ENCODE measurements at regions not wholly inside any gene's neighbourhood (a gene's known extent, or its start where the extent isn't known, plus 50 kb on each side); places are given as distances from the start of the nearest gene placed in this dataset.

DNA sequence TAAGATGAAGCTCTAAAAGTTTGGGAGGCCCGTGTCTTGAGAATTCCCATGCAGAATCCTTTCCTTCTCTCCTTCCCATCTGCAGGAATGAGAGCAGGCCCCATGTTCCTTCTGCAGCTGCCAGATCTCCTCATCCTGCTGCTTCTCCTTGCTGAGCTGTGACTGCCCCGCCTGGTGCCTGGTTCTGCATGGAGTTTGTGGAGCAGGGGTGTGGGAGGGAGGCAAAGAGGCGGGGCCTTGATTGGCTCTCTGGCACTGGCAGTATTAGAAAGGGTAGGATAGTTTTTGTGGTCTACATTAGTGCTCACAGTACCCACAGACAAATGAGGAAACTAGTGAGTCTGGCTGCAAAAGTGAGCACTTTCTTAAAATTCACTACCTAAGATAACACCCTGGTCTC, 91.1 kb upstream of the CLPB start:
- Histone ChIP-seq H3K4me2 (no peak overlapping the region), H3K4me1 (no peaks in the 10 kb centered on the region), H3K27ac (no peak overlapping the region), H3K4me3 (no peak overlapping the region), H3K9me3 (no peaks in the 10 kb centered on the region)
- FAIRE-seq: no peak
- no peak for ATAC-seq
- 58% methylated on average over 3 of the region's 3 CpGs for WGBS (ENCODE audit: missing lambda C conversion rate)
- ChIA-PET POLR2A (no interaction called here), CTCF (interaction anchor here (0.6 to 2.1 kb wide), 3 partner anchors 21 to 158 kb away, joined by 3 to 6 read pairs (median 5); no protein-coding TSS in a partner anchor)
- no peak for DNase-seq (ENCODE audit: low read depth in 1 of 2, low spot score in 1 of 2)
- TF ChIP-seq FOXS1 (CRISPR knock-in tag; IDR thresholded peaks at IDR 0.05) (no peak), CHD2 (IDR thresholded peaks at IDR 0.05; ENCODE audit: low read length, partially characterized antibody) (no peak), PHF8 (IDR thresholded peaks at IDR 0.05; ENCODE audit: borderline replicate concordance, low read depth) (no peak), CBX8 (IDR thresholded peaks at IDR 0.05) (no peak)

DNA sequence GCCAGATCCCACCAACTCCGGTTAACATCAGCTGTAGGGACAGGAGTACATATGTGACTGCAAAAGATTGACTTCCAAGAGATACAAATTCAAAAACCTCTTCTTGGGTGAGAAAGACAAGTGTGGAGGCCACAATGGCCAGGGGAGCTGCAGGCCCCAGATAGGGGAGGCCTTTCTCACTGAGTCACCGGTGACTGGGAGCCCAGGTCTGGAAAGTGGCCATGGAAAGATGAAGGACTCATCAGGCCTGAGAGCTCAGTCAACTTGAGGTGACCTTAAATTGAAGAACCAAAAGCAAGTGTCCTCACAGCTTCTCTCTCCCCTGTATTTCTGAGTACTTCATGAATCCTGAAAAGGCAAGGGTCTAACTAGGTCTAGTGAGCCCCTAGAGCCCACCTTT, 90.4 kb upstream of the CLPB start:
- FAIRE-seq (no peak), ATAC-seq (no peak), DNase-seq (ENCODE audit: low read depth in 1 of 2, low spot score in 1 of 2) (no peak)
- Histone ChIP-seq H3K4me3 (no peak overlapping the region), H3K4me2 (no peak overlapping the region), H3K4me1 (no peaks in the 10 kb centered on the region), H3K27ac (no peak overlapping the region), H3K9me3 (no peaks in the 10 kb centered on the region)
- WGBS (ENCODE audit: missing lambda C conversion rate): 52% methylated on average over 2 of the region's 2 CpGs
- CTCF ChIA-PET: interaction anchor here (0.6 to 2.1 kb wide), 5 partner anchors 21 to 159 kb away, joined by 3 to 6 read pairs (median 4); no protein-coding TSS in a partner anchor
- TF ChIP-seq EHF (CRISPR knock-in tag; IDR thresholded peaks at IDR 0.05): no peak
- TF ChIP-seq, protein P1, sequence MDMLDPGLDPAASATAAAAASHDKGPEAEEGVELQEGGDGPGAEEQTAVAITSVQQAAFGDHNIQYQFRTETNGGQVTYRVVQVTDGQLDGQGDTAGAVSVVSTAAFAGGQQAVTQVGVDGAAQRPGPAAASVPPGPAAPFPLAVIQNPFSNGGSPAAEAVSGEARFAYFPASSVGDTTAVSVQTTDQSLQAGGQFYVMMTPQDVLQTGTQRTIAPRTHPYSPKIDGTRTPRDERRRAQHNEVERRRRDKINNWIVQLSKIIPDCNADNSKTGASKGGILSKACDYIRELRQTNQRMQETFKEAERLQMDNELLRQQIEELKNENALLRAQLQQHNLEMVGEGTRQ (IDR thresholded peaks at IDR 0.05): no peak
- TF ChIP-seq GATA3 (IDR thresholded peaks at IDR 0.05; ENCODE audit: borderline replicate concordance): no peak
- no peak for TF ChIP-seq PHF8 (IDR thresholded peaks at IDR 0.05; ENCODE audit: borderline replicate concordance, low read depth)
- no peak for TF ChIP-seq POLR2A (IDR thresholded peaks at IDR 0.05; ENCODE audit: low read length)
- TF ChIP-seq RNF2 (IDR thresholded peaks at IDR 0.05; ENCODE audit: borderline replicate concordance, low read depth): no peak
- TF ChIP-seq, protein P2, sequence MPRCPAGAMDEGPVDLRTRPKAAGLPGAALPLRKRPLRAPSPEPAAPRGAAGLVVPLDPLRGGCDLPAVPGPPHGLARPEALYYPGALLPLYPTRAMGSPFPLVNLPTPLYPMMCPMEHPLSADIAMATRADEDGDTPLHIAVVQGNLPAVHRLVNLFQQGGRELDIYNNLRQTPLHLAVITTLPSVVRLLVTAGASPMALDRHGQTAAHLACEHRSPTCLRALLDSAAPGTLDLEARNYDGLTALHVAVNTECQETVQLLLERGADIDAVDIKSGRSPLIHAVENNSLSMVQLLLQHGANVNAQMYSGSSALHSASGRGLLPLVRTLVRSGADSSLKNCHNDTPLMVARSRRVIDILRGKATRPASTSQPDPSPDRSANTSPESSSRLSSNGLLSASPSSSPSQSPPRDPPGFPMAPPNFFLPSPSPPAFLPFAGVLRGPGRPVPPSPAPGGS (IDR thresholded peaks at IDR 0.05): no peak
- no peak for TF ChIP-seq RAD21 (conservative IDR thresholded peaks at IDR 0.05 in 1 of 2, IDR thresholded peaks at IDR 0.05 in 1 of 2)
- no peak for TF ChIP-seq ZSCAN20 (CRISPR knock-in tag; IDR thresholded peaks at IDR 0.05)
- no peak for TF ChIP-seq FOSB (CRISPR knock-in tag; IDR thresholded peaks at IDR 0.05)
- TF ChIP-seq NPAS2 (CRISPR knock-in tag; IDR thresholded peaks at IDR 0.05; ENCODE audit: borderline replicate concordance): no peak
- no peak for TF ChIP-seq HOXA7 (CRISPR knock-in tag; IDR thresholded peaks at IDR 0.05)
- no peak for TF ChIP-seq HOXB13 (CRISPR knock-in tag; IDR thresholded peaks at IDR 0.05; ENCODE audit: low read depth)
- TF ChIP-seq HOXB5 (CRISPR knock-in tag; IDR thresholded peaks at IDR 0.05): no peak
- TF ChIP-seq, protein P3, sequence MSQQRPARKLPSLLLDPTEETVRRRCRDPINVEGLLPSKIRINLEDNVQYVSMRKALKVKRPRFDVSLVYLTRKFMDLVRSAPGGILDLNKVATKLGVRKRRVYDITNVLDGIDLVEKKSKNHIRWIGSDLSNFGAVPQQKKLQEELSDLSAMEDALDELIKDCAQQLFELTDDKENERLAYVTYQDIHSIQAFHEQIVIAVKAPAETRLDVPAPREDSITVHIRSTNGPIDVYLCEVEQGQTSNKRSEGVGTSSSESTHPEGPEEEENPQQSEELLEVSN (IDR thresholded peaks at IDR 0.05; ENCODE audit: borderline replicate concordance, low read depth): no peak
- POLR2A ChIA-PET: no interaction called here

DNA sequence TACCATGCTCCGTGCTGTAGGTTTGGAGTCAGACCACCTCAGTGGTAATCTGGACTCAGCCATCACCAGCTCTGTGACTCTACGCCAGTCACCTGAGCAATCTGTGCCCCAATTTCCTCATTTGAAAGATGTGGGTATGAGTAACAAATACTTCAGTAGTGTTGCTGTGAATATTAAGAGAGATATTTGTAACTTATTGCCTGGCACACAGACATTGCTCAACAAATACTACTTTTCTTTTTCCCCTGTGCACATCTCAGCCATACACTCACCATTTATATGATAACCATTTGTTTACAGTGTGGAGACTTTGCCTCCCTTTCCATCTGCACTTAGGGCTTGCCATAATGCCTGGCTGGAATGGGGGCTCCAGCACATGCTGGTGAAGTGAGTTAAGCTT, 89.7 kb upstream of the CLPB start:
- WGBS (ENCODE audit: missing lambda C conversion rate): 51% methylated on average over 2 of the region's 2 CpGs
- no peak for FAIRE-seq
- no peak for DNase-seq (ENCODE audit: low read depth in 1 of 2, low spot score in 1 of 2)
- POLR2A ChIA-PET: no interaction called here
- CTCF ChIA-PET: interaction anchor here (1.3 to 2.1 kb wide), 4 partner anchors 49 to 160 kb away, joined by 3 to 6 read pairs (median 4); no protein-coding TSS in a partner anchor
- no peaks in the 10 kb centered on the region for H3K4me1 ChIP-seq
- no peak overlapping the region for H3K27ac ChIP-seq
- H3K4me3 ChIP-seq: no peak overlapping the region
- H3K4me2 ChIP-seq: no peak overlapping the region
- no peak for TF ChIP-seq NPAS2 (CRISPR knock-in tag; IDR thresholded peaks at IDR 0.05; ENCODE audit: borderline replicate concordance)
- TF ChIP-seq KDM5A (IDR thresholded peaks at IDR 0.05): no peak
- TF ChIP-seq, protein P4, sequence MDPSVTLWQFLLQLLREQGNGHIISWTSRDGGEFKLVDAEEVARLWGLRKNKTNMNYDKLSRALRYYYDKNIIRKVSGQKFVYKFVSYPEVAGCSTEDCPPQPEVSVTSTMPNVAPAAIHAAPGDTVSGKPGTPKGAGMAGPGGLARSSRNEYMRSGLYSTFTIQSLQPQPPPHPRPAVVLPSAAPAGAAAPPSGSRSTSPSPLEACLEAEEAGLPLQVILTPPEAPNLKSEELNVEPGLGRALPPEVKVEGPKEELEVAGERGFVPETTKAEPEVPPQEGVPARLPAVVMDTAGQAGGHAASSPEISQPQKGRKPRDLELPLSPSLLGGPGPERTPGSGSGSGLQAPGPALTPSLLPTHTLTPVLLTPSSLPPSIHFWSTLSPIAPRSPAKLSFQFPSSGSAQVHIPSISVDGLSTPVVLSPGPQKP (IDR thresholded peaks at IDR 0.05; ENCODE audit: low read depth, low read length): no peak
- TF ChIP-seq, protein P3 (IDR thresholded peaks at IDR 0.05; ENCODE audit: borderline replicate concordance, low read depth): no peak
- TF ChIP-seq CBX8 (IDR thresholded peaks at IDR 0.05): no peak
- TF ChIP-seq SMC3 (IDR thresholded peaks at IDR 0.05): no peak
- TF ChIP-seq, protein P5, sequence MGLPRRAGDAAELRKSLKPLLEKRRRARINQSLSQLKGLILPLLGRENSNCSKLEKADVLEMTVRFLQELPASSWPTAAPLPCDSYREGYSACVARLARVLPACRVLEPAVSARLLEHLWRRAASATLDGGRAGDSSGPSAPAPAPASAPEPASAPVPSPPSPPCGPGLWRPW (IDR thresholded peaks at IDR 0.05): no peak
- TF ChIP-seq, protein P1 (IDR thresholded peaks at IDR 0.05): no peak
- TF ChIP-seq ZFP36 (IDR thresholded peaks at IDR 0.05; ENCODE audit: borderline replicate concordance, partially characterized antibody): no peak
- TF ChIP-seq, protein P6, sequence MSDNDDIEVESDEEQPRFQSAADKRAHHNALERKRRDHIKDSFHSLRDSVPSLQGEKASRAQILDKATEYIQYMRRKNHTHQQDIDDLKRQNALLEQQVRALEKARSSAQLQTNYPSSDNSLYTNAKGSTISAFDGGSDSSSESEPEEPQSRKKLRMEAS (IDR thresholded peaks at IDR 0.05): no peak
- no peak for ATAC-seq
- H3K9me3 ChIP-seq: no peaks in the 10 kb centered on the region
